Keratinocyte (primary cell): ENCODE measurements at regions not wholly inside any gene's neighbourhood (a gene's known extent, or its start where the extent isn't known, plus 50 kb on each side); places are given as distances from the start of the nearest gene placed in this dataset.

Source experiments
- DNase-seq: peaks from one replicate; pipeline ENCODE4 v3.0.0-alpha.2; 2011; ENCODE audit warnings: low read depth, missing footprints, low spot score
- FAIRE-seq: peaks from 2 replicates; lab custom pipeline; 2011; peaks lifted over from hg19 to GRCh38; lab: Jason Lieb, UNC
- H2AFZ ChIP-seq: 2 replicates; pipeline ENCODE4 v1.6.0; 2012; ENCODE audit warnings: low read length, control low read depth, inconsistent platforms; ENCODE audit not compliant: control insufficient read depth
- H3K27ac ChIP-seq: 2 replicates; pipeline ENCODE4 v1.5.1; 2011; ENCODE audit warnings: low read length; ENCODE audit not compliant: control insufficient read depth, insufficient read depth
- H3K27me3 ChIP-seq: 3 replicates; pipeline ENCODE4 v1.6.0; 2011; ENCODE audit warnings: low read length; ENCODE audit not compliant: control insufficient read depth, insufficient read depth; ENCODE audit errors: extremely low read depth
- H3K36me3 ChIP-seq, 2 experiments: 2 replicates in 1 of 2; 3 replicates in 1 of 2; pipeline ENCODE4 v1.5.1; 2011; ENCODE audit warnings: low read length in 2 of 2, mild to moderate bottlenecking in 1 of 2; ENCODE audit not compliant: control insufficient read depth in 2 of 2, insufficient read depth in 2 of 2; ENCODE audit errors: extremely low read depth in 1 of 2
- H3K4me1 ChIP-seq: 3 replicates; pipeline ENCODE4 v1.5.1; 2011; ENCODE audit warnings: low read length; ENCODE audit not compliant: control insufficient read depth, insufficient read depth; ENCODE audit errors: extremely low read depth
- H3K4me2 ChIP-seq: 3 replicates; pipeline ENCODE4 v1.6.0; 2011; ENCODE audit warnings: low read depth, low read length; ENCODE audit not compliant: control insufficient read depth, insufficient read depth; ENCODE audit errors: extremely low read depth
- H3K4me3 ChIP-seq, 3 experiments: fragments of 200-600 bp in 1 of 3; sonication (generic) in 1 of 3; 2 replicates in 2 of 3; 3 replicates in 1 of 3; pipeline ENCODE4 v1.5.1; 2011 to 2016; ENCODE audit warnings: low read length in 3 of 3, mild to moderate bottlenecking in 3 of 3, control low read depth in 2 of 3, inconsistent platforms in 1 of 3, low read depth in 1 of 3, mixed read lengths in 1 of 3, mixed run types in 1 of 3, moderate library complexity in 1 of 3; ENCODE audit not compliant: control insufficient read depth in 2 of 3, insufficient read depth in 2 of 3; ENCODE audit errors: extremely low read depth in 1 of 3
- H3K79me2 ChIP-seq: 2 replicates; pipeline ENCODE4 v1.6.0; 2012; ENCODE audit warnings: low read length; ENCODE audit not compliant: control insufficient read depth, insufficient read depth
- H3K9ac ChIP-seq: 3 replicates; pipeline ENCODE4 v1.6.0; 2011; ENCODE audit warnings: low read length; ENCODE audit not compliant: control insufficient read depth, insufficient read depth; ENCODE audit errors: extremely low read depth
- H3K9me1 ChIP-seq: 3 replicates; pipeline ENCODE4 v1.6.0; 2011; ENCODE audit warnings: low read length; ENCODE audit not compliant: control insufficient read depth, insufficient read depth; ENCODE audit errors: extremely low read depth
- H3K9me3 ChIP-seq: 2 replicates; pipeline ENCODE4 v1.5.1; 2012; ENCODE audit warnings: low read depth, low read length; ENCODE audit not compliant: control insufficient read depth
- H4K20me1 ChIP-seq: 3 replicates; pipeline ENCODE4 v1.6.0; 2011; ENCODE audit warnings: low read length; ENCODE audit not compliant: control insufficient read depth, insufficient read depth; ENCODE audit errors: extremely low read depth
- CTCF ChIP-seq, 3 experiments: IDR thresholded peaks in 1 of 3; conservative IDR thresholded peaks in 1 of 3; optimal IDR thresholded peaks in 1 of 3; 2 replicates in 2 of 3; 3 replicates in 1 of 3; pipeline versions ENCODE3 to v1.5.1; 2011; ENCODE audit warnings: low read length in 3 of 3, mild to moderate bottlenecking in 3 of 3, moderate library complexity in 2 of 3, control low read depth in 1 of 3, inconsistent platforms in 1 of 3; ENCODE audit not compliant: insufficient read depth in 2 of 3; ENCODE audit errors: extremely low read depth in 1 of 3
- EZH2 ChIP-seq: IDR thresholded peaks from one replicate; pipeline ENCODE4 v1.6.1; 2012; ENCODE audit warnings: inconsistent platforms, mild to moderate bottlenecking, low read length, moderate library complexity
- dilution Hi-C: fragments of 300-500 bp; cut with MboI; formaldehyde crosslinking; loops from one replicate; pipeline ENCODE4 v1.7.0; 2020; ENCODE audit warnings: low sequenced_read_pairs; ENCODE audit not compliant: extremely low pct_ligation_motif_present

- DNase-seq (no peak), FAIRE-seq (no peak)
- no peak for TF ChIP-seq EZH2
- TF ChIP-seq CTCF (optimal IDR thresholded peaks at IDR 0.05 in 1 of 3, IDR thresholded peaks at IDR 0.05 in 1 of 3, conservative IDR thresholded peaks at IDR 0.05 in 1 of 3; ENCODE audit: extremely low read depth in 1 of 3, insufficient read depth in 2 of 3, low read length in 3 of 3), result no peak
- no peak overlapping the region for H3K9ac ChIP-seq
- no peak overlapping the region for H3K27ac ChIP-seq
- H3K36me3 ChIP-seq, result no peaks in the 10 kb centered on the region
- dilution Hi-C loops, result no loop called here
- no peaks in the 10 kb centered on the region for H3K4me1 ChIP-seq
- no peaks in the 10 kb centered on the region for H3K27me3 ChIP-seq
- H3K79me2 ChIP-seq, result no peaks in the 10 kb centered on the region
- no peak overlapping the region for H2AFZ ChIP-seq
- H3K9me3 ChIP-seq, result no peaks in the 10 kb centered on the region
- no peak overlapping the region for H3K4me2 ChIP-seq
- no peaks in the 10 kb centered on the region for H3K9me1 ChIP-seq
- H3K4me3 ChIP-seq, result no peak overlapping the region
- no peaks in the 10 kb centered on the region for H4K20me1 ChIP-seq
These were observed 403.1 kb upstream of the ID4 start for GRCh38 chr6:19434065-19434464.

- no peak for FAIRE-seq
- dilution Hi-C loops, result no loop called here
- TF ChIP-seq EZH2 (no peak), CTCF (optimal IDR thresholded peaks at IDR 0.05 in 1 of 3, IDR thresholded peaks at IDR 0.05 in 1 of 3, conservative IDR thresholded peaks at IDR 0.05 in 1 of 3; ENCODE audit: extremely low read depth in 1 of 3, insufficient read depth in 2 of 3, low read length in 3 of 3) (no peak)
These were observed 401.4 kb upstream of the ID4 start for GRCh38 chr6:19435755-19436154.

More at GRCh38 chr6:19435755-19436154, 401.4 kb upstream of the ID4 start:
- H3K27me3 ChIP-seq, result no peaks in the 10 kb centered on the region
- no peaks in the 10 kb centered on the region for H3K79me2 ChIP-seq
- no peaks in the 10 kb centered on the region for H3K4me1 ChIP-seq
- H3K36me3 ChIP-seq, result no peaks in the 10 kb centered on the region
- no peak overlapping the region for H3K4me3 ChIP-seq
- H3K4me2 ChIP-seq, result no peak overlapping the region
- no peak overlapping the region for H2AFZ ChIP-seq
- DNase-seq, result no peak
- no peaks in the 10 kb centered on the region for H4K20me1 ChIP-seq
- no peaks in the 10 kb centered on the region for H3K9me1 ChIP-seq
- no peak overlapping the region for H3K27ac ChIP-seq
- no peak overlapping the region for H3K9ac ChIP-seq
- no peaks in the 10 kb centered on the region for H3K9me3 ChIP-seq
